Natural killer cell (primary cell): ENCODE measurements at regions not wholly inside any gene's neighbourhood (a gene's known extent, or its start where the extent isn't known, plus 50 kb on each side); places are given as distances from the start of the nearest gene placed in this dataset.

Experiments used
- ATAC-seq, 3 donors: fragments of 150-1000 bp in 2 of 3; fragments of 200-7000 bp in 1 of 3; cut with Tn5 transposase; 1 replicate in 1 of 3; 2 replicates in 2 of 3; pipeline ENCODE4 v1.10.0; 2021; ENCODE audit warnings: mild to moderate bottlenecking in 2 of 3, moderate library complexity in 2 of 3
- DNase-seq, 2 donors: peaks; one replicate each; pipeline versions ENCODE4 v3.0.0 to v3.0.0-alpha.2; 2013 to 2021; ENCODE audit warnings: mixed read lengths in 1 of 2
- H3K27ac ChIP-seq: one replicate; pipeline ENCODE4 v1.5.1; 2013; ENCODE audit warnings: mild to moderate bottlenecking, low read length
- H3K27me3 ChIP-seq: one replicate; pipeline ENCODE4 v1.6.1; 2013; ENCODE audit warnings: low read length; ENCODE audit not compliant: control insufficient read depth, insufficient read depth
- H3K36me3 ChIP-seq: one replicate; pipeline ENCODE4 v1.6.1; 2013; ENCODE audit warnings: low read length; ENCODE audit not compliant: control insufficient read depth, insufficient read depth
- H3K4me1 ChIP-seq: one replicate; pipeline ENCODE4 v1.6.1; 2013; ENCODE audit warnings: low read length; ENCODE audit not compliant: control insufficient read depth, insufficient read depth
- H3K4me3 ChIP-seq: one replicate; pipeline ENCODE4 v1.5.1; 2013; ENCODE audit warnings: low read length
- H3K9me3 ChIP-seq: one replicate; pipeline ENCODE4 v1.6.1; 2013; ENCODE audit warnings: low read length; ENCODE audit not compliant: control insufficient read depth, insufficient read depth
- H3K27ac Mint-ChIP-seq, 2 donors: one replicate each; pipeline ENCODE4 v1.8.0; 2022; ENCODE audit warnings: mild to moderate bottlenecking in 2 of 2, mixed read lengths in 2 of 2, moderate library complexity in 1 of 2
- H3K27me3 Mint-ChIP-seq, 2 donors: one replicate each; pipeline ENCODE4 v1.8.0; 2022; ENCODE audit warnings: low read depth in 2 of 2, mixed read lengths in 2 of 2
- H3K36me3 Mint-ChIP-seq: one replicate; pipeline ENCODE4 v1.8.0; 2022; ENCODE audit warnings: mixed read lengths
- H3K4me1 Mint-ChIP-seq, 2 donors: one replicate each; pipeline ENCODE4 v1.8.0; 2022; ENCODE audit warnings: mixed read lengths in 2 of 2
- H3K4me3 Mint-ChIP-seq: one replicate; pipeline ENCODE4 v1.8.0; 2022; ENCODE audit warnings: mild to moderate bottlenecking, moderate library complexity, mixed read lengths
- H3K9me3 Mint-ChIP-seq, 2 donors: one replicate each; pipeline ENCODE4 v1.8.0; 2022; ENCODE audit warnings: mixed read lengths in 2 of 2
- WGBS: methylation state at CpG from one replicate; pipeline ENCODE4 v1.1.7; 2013; ENCODE audit warnings: missing lambda C conversion rate; ENCODE audit not compliant: insufficient coverage; 5-methylcytosine and 5-hydroxymethylcytosine counted together
- intact Hi-C: fragments of 100-400 bp; cut with micrococcal nuclease; formaldehyde crosslinking; loops from one replicate; pipeline ENCODE4 v1.14.2; 2022
- TF ChIP-seq, protein P1 (sequence below): fragments of 200-600 bp; IDR thresholded peaks from one replicate; pipeline ENCODE4 v1.8.0; 2022; ENCODE audit warnings: antibody characterized with exemption

DNA sequence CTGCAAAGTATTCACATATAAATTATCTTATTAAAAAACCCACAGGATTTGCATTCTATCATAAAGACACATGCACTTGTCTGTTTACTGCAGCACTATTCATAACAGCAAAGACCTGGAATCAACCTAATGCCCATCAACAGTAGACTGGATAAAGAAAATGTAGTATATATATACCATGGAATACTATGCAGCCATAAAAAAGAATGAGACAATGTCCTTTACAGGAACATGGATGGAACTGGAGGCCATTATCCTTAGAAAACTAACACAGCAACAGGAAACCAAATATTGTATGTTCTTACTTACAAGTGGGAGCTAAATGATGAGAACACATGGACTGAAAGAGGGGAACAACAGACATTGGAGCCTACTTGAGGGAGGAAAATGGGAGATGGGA lies 97.0 kb downstream of the FAM217A start:
- TF ChIP-seq, protein P1, sequence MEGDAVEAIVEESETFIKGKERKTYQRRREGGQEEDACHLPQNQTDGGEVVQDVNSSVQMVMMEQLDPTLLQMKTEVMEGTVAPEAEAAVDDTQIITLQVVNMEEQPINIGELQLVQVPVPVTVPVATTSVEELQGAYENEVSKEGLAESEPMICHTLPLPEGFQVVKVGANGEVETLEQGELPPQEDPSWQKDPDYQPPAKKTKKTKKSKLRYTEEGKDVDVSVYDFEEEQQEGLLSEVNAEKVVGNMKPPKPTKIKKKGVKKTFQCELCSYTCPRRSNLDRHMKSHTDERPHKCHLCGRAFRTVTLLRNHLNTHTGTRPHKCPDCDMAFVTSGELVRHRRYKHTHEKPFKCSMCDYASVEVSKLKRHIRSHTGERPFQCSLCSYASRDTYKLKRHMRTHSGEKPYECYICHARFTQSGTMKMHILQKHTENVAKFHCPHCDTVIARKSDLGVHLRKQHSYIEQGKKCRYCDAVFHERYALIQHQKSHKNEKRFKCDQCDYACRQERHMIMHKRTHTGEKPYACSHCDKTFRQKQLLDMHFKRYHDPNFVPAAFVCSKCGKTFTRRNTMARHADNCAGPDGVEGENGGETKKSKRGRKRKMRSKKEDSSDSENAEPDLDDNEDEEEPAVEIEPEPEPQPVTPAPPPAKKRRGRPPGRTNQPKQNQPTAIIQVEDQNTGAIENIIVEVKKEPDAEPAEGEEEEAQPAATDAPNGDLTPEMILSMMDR: no peak
- ATAC-seq: no peak
- intact Hi-C loops: no loop called here
- no peaks in the 10 kb centered on the region for H3K9me3 Mint-ChIP-seq
- no peaks in the 10 kb centered on the region for H3K36me3 Mint-ChIP-seq
- no peak overlapping the region for H3K4me3 Mint-ChIP-seq
- no peaks in the 10 kb centered on the region for H3K9me3 ChIP-seq
- no peaks in the 10 kb centered on the region for H3K27me3 Mint-ChIP-seq
- H3K4me3 ChIP-seq: no peak overlapping the region
- no peak overlapping the region for H3K27ac Mint-ChIP-seq
- H3K4me1 Mint-ChIP-seq: peaks cover 5 to 19% of the 10 kb centered on the region in 2 donors
- peaks cover 3% of the 10 kb centered on the region for H3K4me1 ChIP-seq
- H3K27ac ChIP-seq: no peak overlapping the region
- no peaks in the 10 kb centered on the region for H3K36me3 ChIP-seq
- DNase-seq: no peak
- H3K27me3 ChIP-seq: no peaks in the 10 kb centered on the region

DNA sequence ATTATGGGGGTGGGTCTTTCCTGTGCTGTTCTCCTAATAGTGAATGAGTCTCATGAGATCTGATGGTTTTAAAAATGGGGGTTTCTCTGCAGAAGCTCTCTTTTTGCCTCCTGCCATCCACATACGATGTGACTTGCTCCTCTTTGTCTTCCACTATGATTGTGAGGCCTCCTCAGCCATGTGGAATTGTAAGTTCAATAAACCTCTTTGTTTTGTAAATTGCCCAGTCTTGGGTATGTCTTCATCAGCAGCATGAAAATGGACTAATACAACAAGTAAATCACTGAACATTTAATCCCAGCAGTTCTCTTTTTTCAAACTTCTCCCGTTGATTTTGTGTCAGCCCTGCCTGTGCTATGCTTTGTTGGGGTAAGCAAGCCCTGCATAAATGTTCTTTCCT lies 95.2 kb downstream of the FAM217A start:
- H3K4me3 ChIP-seq: no peak overlapping the region
- Mint-ChIP-seq H3K4me1 (peaks cover 0 to 23% of the 10 kb centered on the region in 2 donors), H3K27me3 (no peaks in the 10 kb centered on the region), H3K36me3 (no peaks in the 10 kb centered on the region), H3K9me3 (no peaks in the 10 kb centered on the region), H3K4me3 (no peak overlapping the region), H3K27ac (no peak overlapping the region)
- no peaks in the 10 kb centered on the region for H3K36me3 ChIP-seq
- H3K27me3 ChIP-seq: no peaks in the 10 kb centered on the region
- DNase-seq: no peak
- H3K4me1 ChIP-seq: no peaks in the 10 kb centered on the region
- H3K9me3 ChIP-seq: no peaks in the 10 kb centered on the region
- H3K27ac ChIP-seq: no peak overlapping the region
- 92% methylated on average over 2 of the region's 2 CpGs for WGBS
- TF ChIP-seq, protein P1: no peak
- intact Hi-C loops: no loop called here
- no peak for ATAC-seq

DNA sequence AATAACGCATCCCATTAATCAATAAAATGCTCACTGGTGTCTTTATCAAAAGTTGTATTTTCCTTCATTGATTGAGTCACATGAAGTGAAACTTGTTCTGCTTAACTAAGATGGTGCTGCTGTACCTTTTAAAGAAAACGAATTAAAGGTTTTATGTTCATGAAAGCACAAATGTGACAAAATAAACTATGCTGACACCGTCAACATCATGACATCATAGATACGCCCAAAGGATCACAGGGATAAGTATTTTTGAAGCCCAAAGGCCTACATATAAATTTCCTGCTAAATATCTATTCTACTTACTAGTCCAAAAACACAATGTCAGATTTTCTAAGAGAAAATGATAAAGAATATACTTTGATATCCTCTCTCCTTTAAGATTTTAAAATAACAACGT lies 94.4 kb downstream of the FAM217A start:
- Mint-ChIP-seq H3K4me1 (peaks cover 0 to 22% of the 10 kb centered on the region in 2 donors), H3K36me3 (no peaks in the 10 kb centered on the region), H3K27me3 (no peaks in the 10 kb centered on the region), H3K27ac (no peak overlapping the region), H3K4me3 (no peak overlapping the region), H3K9me3 (no peaks in the 10 kb centered on the region)
- TF ChIP-seq, protein P1: no peak
- no peak overlapping the region for H3K4me3 ChIP-seq
- H3K27me3 ChIP-seq: no peaks in the 10 kb centered on the region
- H3K4me1 ChIP-seq: no peaks in the 10 kb centered on the region
- H3K36me3 ChIP-seq: no peaks in the 10 kb centered on the region
- H3K27ac ChIP-seq: no peak overlapping the region
- no peaks in the 10 kb centered on the region for H3K9me3 ChIP-seq
- ATAC-seq (no peak), DNase-seq (no peak)
- WGBS: 95% methylated on average over 4 of the region's 5 CpGs
- intact Hi-C loops: no loop called here

DNA sequence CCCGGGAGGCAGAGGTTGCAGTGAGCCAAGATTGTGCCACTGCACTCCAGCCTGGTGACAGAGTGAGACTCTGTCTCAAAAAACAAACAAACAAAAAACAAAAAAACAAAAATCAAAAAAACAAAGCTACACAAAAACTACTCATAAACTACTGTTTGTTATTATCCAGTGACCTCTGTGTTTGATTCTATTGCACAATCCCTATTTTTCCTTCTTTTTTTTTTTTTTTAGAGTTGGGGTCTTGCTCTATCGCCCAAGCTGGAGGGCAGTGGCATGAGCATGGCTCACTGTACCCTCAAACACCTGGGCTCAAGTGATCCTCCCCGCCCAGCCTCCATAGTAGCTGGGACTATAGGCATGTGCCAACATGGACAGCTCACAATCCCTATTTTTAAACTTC lies 92.7 kb downstream of the FAM217A start:
- intact Hi-C loops: no loop called here

More for the DNA sequence above, 92.7 kb downstream of the FAM217A start:
- no peak overlapping the region for H3K27ac ChIP-seq
- DNase-seq: no peak
- no peak overlapping the region for H3K27ac Mint-ChIP-seq
- peaks cover 6 to 27% of the 10 kb centered on the region in 2 donors for H3K4me1 Mint-ChIP-seq
- no peak overlapping the region for H3K4me3 Mint-ChIP-seq
- H3K27me3 ChIP-seq: no peaks in the 10 kb centered on the region
- peaks cover 4% of the 10 kb centered on the region for H3K4me1 ChIP-seq
- ATAC-seq: no peak
- H3K9me3 ChIP-seq: no peaks in the 10 kb centered on the region
- H3K4me3 ChIP-seq: no peak overlapping the region
- no peaks in the 10 kb centered on the region for H3K9me3 Mint-ChIP-seq
- no peaks in the 10 kb centered on the region for H3K36me3 Mint-ChIP-seq
- H3K36me3 ChIP-seq: no peaks in the 10 kb centered on the region
- TF ChIP-seq, protein P1: no peak
- WGBS: 98% methylated on average over 2 of the region's 3 CpGs
- no peaks in the 10 kb centered on the region for H3K27me3 Mint-ChIP-seq
